C4-2B (cell line): ENCODE measurements at regions not wholly inside any gene's neighbourhood (a gene's known extent, or its start where the extent isn't known, plus 50 kb on each side); places are given as distances from the start of the nearest gene placed in this dataset.
A peak's percentile ranks its signal among the peaks of the same experiment; 100 is the strongest.

Source experiments
- H3K27ac ChIP-seq: fragments of 450-650 bp; 2 replicates; pipeline ENCODE4 v1.5.1; 2017
- ZFX ChIP-seq: fragments of 450-650 bp; IDR thresholded peaks from 2 replicates; pipeline ENCODE4 v1.6.1; 2017
- TF ChIP-seq, protein P1 (sequence below): fragments of 450-650 bp; conservative IDR thresholded peaks from 2 replicates; pipeline ENCODE4 v1.5.1; 2017; ENCODE audit warnings: mild to moderate bottlenecking

DNA sequence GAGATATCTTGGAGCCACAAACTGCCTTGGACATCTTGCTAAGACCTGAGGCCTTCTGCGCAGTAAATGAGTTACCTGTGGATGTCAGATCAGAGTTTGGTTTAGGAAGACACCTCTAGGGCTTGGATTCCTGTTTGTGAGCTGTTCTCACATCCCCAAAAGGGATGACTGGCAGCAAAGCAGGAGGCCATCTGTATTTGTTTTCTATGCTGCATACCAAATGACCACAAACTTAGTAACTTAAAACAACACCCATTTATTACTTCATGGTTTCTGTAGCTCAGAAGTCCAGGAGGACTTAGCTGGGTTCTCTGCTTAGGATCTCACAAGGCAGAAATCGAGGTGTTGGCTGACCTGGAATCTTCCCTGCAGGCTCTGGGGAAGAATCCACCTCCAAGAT is 116.7 kb downstream of the UNC5CL start:
- no peak for TF ChIP-seq ZFX
- TF ChIP-seq, protein P1, sequence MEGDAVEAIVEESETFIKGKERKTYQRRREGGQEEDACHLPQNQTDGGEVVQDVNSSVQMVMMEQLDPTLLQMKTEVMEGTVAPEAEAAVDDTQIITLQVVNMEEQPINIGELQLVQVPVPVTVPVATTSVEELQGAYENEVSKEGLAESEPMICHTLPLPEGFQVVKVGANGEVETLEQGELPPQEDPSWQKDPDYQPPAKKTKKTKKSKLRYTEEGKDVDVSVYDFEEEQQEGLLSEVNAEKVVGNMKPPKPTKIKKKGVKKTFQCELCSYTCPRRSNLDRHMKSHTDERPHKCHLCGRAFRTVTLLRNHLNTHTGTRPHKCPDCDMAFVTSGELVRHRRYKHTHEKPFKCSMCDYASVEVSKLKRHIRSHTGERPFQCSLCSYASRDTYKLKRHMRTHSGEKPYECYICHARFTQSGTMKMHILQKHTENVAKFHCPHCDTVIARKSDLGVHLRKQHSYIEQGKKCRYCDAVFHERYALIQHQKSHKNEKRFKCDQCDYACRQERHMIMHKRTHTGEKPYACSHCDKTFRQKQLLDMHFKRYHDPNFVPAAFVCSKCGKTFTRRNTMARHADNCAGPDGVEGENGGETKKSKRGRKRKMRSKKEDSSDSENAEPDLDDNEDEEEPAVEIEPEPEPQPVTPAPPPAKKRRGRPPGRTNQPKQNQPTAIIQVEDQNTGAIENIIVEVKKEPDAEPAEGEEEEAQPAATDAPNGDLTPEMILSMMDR: no peak
- no peak overlapping the region for H3K27ac ChIP-seq

DNA sequence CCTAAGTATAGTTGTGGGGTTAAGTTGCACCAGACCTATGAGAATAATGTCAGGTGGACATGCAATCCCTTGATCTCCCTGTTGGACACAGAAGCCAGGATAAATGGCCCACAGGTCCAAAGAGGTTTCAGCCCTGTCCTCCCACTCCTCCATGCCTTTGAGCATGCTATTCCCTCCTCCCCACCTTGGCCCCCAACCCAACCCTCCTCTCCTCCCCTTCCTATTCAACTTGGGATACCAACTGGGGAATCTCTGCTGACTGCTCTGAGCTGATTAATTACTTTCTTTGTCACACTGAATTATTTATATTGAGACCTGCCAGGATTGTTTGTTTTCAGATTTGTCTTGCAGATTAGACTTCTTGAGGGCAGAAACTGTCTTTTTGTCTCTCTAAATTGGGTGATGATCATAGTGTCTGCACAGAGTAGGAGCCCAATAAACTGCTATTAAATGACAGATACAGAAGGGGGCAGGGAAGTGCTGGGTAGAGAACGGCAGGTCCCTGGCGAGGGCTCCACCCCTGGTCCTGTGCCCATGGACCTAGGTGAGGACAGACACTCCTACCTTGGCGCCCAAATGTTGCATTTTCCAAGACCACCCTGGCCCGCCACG is 120.9 kb downstream of the UNC5CL start:
- peak overlapping the region; percentile 13; the same call in 1 of the 2 replicates for H3K27ac ChIP-seq
- no peak for TF ChIP-seq ZFX
- TF ChIP-seq, protein P1: peak; percentile 36

DNA sequence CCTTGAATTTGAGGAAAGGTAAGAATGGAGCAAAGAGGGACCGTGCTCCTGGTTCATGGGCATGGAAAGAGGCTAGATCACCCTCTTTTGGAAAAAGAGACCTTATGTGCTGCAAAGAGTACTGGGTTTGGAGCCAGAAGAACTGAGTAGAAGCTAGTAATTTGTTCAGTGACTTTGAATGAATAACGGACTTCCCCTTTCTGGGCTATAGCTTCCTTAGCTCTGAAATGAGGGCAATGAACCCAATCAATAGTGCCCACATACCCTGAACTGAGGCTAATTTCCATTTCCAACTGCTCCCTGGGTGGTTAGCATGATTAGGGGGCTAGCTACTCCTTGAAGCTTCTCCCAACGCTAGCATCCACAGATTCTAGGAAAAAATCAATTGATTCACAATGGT is 121.4 kb downstream of the UNC5CL start:
- no peak for TF ChIP-seq ZFX
- TF ChIP-seq, protein P1: no peak
- H3K27ac ChIP-seq: no peak overlapping the region

DNA sequence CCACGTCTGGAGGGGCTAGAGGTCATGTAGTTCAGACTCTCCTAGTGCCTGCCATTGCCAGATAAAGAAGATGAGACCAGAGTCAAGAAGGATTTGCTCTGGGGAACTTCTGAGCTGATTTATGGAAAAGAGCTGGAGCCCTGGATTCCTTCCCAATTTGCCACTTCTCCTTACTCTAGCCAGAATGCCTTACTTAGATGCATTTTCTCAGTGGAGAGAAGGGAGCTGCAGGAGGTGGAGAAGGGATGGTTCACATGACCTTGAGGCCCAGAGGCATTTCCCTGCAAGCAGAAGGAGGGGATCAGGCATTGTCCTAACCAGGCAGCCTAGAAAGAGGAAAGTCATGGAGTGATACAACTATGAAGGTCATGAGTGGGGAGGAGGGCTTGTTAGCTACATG is 122.2 kb downstream of the UNC5CL start:
- TF ChIP-seq, protein P1: no peak
- no peak for TF ChIP-seq ZFX
- H3K27ac ChIP-seq: no peak overlapping the region

DNA sequence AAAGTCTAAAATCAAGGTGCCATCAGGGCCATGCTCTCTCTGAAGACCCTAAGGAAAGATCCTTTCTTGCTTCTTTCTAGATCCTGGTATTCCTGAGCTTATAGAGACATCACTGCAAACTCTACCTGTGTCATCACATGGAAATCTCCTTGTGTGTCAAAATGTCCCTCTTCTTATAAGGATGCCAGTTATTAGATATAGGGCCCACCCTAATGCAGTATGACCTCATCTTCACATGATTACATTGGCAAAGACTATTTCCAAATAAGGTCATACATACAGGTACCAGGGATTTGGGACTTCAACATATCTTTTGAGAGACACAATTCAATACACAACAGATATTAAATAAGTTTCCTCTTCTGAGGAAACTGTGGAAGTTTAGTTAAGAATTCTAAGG is 123.9 kb downstream of the UNC5CL start:
- H3K27ac ChIP-seq: no peak overlapping the region

DNA sequence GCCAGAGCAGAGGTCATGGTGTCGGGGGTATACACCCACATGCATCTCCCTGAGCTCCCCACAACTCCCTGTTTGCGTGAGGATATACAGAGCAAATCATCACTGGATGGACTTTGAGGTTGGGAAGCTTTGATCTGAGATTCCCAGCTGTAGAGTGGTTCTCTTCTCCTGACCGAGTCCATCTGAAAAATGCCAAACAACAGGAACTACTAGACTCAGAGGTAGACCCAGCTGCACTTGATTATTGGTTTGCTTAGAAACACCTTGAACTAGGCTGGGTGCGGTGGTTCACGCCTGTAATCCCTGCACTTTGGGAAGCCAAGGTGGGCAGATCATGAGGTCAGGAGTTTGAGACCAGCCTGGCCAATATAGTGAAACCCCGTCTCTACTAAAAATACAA is 125.0 kb downstream of the UNC5CL start:
- TF ChIP-seq, protein P1: no peak
- no peak for TF ChIP-seq ZFX
- H3K27ac ChIP-seq: no peak overlapping the region

More for the DNA sequence above, 123.9 kb downstream of the UNC5CL start:
- TF ChIP-seq, protein P1: no peak
- no peak for TF ChIP-seq ZFX

DNA sequence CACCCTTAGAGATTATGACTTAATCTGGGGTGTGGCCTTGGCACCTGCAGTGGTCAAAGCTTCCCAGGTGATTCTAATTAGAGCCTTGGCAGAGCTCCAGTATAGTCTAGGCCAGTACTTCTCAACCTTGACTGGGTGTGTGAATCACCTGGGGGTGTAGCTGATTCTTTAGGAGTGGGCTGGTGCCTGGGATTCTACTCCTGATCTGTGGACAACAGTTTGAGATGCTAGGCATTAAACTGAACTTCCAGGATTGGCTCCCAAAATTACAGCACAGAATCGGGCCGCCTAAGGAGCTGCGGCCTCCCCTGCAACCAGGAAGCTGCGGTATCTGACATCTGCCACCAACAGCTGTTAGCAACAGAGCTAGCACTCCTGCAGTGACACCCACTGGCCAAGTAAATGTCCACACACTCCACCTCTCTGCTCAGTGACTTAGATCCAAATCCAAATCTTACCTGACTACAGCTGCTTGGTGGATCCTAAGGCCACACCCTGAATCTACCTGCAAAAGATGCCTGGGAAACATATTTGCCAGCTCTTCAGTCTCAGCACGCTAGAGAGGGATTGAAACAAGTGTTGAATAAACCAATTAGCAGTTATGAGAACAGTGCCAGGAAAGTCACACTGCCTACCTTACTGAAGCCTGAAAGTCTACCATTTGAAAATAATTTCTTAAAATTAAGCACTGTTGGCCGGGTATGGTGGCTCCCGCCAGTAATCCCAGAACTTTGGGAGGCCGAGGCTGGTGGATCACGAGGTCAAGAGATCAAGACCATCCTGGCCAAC is 126.7 kb downstream of the UNC5CL start:
- H3K27ac ChIP-seq: no peak overlapping the region
- TF ChIP-seq, protein P1: peak; percentile 80
- TF ChIP-seq ZFX: no peak
